ENCODE measurements at regions not wholly inside any gene's neighbourhood (a gene's known extent, or its start where the extent isn't known, plus 50 kb on each side); places are given as distances from the start of the nearest gene placed in this dataset.

DNA sequence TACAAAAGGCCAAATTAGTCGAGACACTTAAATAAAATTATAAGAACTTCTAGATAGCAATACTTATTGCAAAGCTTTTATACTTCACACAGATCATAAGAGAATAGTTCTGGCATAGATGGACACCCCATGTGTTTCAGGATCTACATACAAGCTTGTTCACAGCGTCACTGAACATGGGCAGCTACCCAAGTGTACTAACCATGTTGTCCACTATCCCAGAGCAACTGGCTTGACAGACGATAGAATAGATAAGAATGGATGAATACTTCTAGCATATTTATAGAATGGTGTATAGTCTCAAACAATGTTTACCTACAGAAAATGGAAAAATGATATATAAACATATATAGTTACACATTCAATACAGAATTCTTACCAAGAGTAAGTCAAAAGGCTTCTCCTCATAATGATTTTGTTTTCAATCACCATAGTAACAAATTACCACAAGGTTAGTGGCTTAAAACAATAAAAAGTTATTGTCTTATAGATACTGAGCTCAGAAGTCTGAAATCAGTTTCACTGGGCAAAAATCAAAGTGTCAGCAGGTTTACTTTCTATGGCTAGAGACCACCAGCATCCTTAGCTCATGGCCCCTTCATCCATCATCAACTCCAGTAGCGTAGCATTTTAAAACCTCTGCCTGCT lies 446.7 kb downstream of the DMRTA1 start:
- TF ChIP-seq EZH2phosphoT487 (IDR thresholded peaks at IDR 0.05; ENCODE audit: insufficient read depth, low read depth), result no peak
- no peak for TF ChIP-seq EZH2 (IDR thresholded peaks at IDR 0.05; ENCODE audit: insufficient read depth, poor library complexity, severe bottlenecking)
